OCI-LY3 (cell line): ENCODE measurements at regions not wholly inside any gene's neighbourhood (a gene's known extent, or its start where the extent isn't known, plus 50 kb on each side); places are given as distances from the start of the nearest gene placed in this dataset.

Experiments
- CTCF ChIP-seq: fragments of 200-600, 300-600 bp; sonication (generic); IDR thresholded peaks from 2 replicates; pipeline ENCODE4 v1.5.1; 2014; ENCODE audit warnings: antibody characterized with exemption, low read length, low read depth
- EZH2phosphoT487 ChIP-seq: fragments of 200-600 bp; shearing (Covaris generic); IDR thresholded peaks from 2 replicates; pipeline ENCODE4 v1.6.1; 2018; ENCODE audit warnings: antibody characterized with exemption, mixed run types, low read depth

- TF ChIP-seq CTCF (no peak), EZH2phosphoT487 (no peak)
Measured at GRCh38 chr3:28674212-28674611, 325.6 kb upstream of the AZI2 start.
